GM12878 (cell line): ENCODE measurements at regions not wholly inside any gene's neighbourhood (a gene's known extent, or its start where the extent isn't known, plus 50 kb on each side); places are given as distances from the start of the nearest gene placed in this dataset.

Experiments
- ATF3 ChIP-seq: IDR thresholded peaks from 2 replicates; pipeline ENCODE4 v1.6.1; 2011; ENCODE audit warnings: low read depth, mild to moderate bottlenecking, low read length, moderate library complexity, borderline replicate concordance; ENCODE audit errors: extremely low read depth
- EZH2 ChIP-seq: IDR thresholded peaks from 2 replicates; pipeline ENCODE4 v1.6.1; 2012; ENCODE audit warnings: low read depth, mild to moderate bottlenecking, control low read depth, inconsistent platforms, low read length, borderline replicate concordance; ENCODE audit not compliant: control insufficient read depth
- GABPA ChIP-seq: IDR thresholded peaks from 2 replicates; pipeline ENCODE4 v1.6.1; 2014; ENCODE audit warnings: antibody characterized with exemption, low read depth, mild to moderate bottlenecking, inconsistent platforms
- POLR2A ChIP-seq: IDR thresholded peaks from 2 replicates; pipeline ENCODE4 v1.6.1; 2011; ENCODE audit warnings: low read depth, mild to moderate bottlenecking, low read length
- REST ChIP-seq: IDR thresholded peaks from 2 replicates; pipeline ENCODE4 v1.6.1; 2012; ENCODE audit warnings: mild to moderate bottlenecking, low read depth, low read length
- SIN3A ChIP-seq: IDR thresholded peaks from 2 replicates; pipeline ENCODE4 v1.6.1; 2012; ENCODE audit warnings: low read depth, low read length, improper control_type of control experiment
- SIX5 ChIP-seq: IDR thresholded peaks from 2 replicates; pipeline ENCODE4 v1.6.1; 2011; ENCODE audit warnings: mild to moderate bottlenecking, low read depth, low read length, moderate library complexity; ENCODE audit not compliant: severe bottlenecking
- SUPT20H ChIP-seq: IDR thresholded peaks from 2 replicates; pipeline ENCODE4 v1.6.1; 2011; ENCODE audit warnings: low read depth, mild to moderate bottlenecking, low read length, moderate library complexity, borderline replicate concordance; ENCODE audit not compliant: control insufficient read depth
- TCF7 ChIP-seq: IDR thresholded peaks from 2 replicates; pipeline ENCODE4 v1.6.1; 2014; ENCODE audit warnings: antibody characterized with exemption, borderline replicate concordance
- TF ChIP-seq, protein P1 (sequence below), 3 experiments: IDR thresholded peaks in 2 of 3; conservative IDR thresholded peaks in 1 of 3; 2 replicates each; pipeline ENCODE4 v1.5.1; 2011; ENCODE audit warnings: low read depth in 3 of 3, low read length in 3 of 3, mild to moderate bottlenecking in 3 of 3, control low read depth in 2 of 3, moderate library complexity in 2 of 3, inconsistent platforms in 1 of 3, mixed read lengths in 1 of 3; ENCODE audit not compliant: control insufficient read depth in 2 of 3, insufficient read depth in 1 of 3; ENCODE audit errors: extremely low read depth in 1 of 3
- TF ChIP-seq, protein P2 (sequence below): IDR thresholded peaks from 2 replicates; pipeline ENCODE4 v1.6.1; 2012; ENCODE audit warnings: low read depth, low read length, improper control_type of control experiment
- TF ChIP-seq, protein P3 (sequence below): IDR thresholded peaks from 2 replicates; pipeline ENCODE4 v1.6.1; 2011; ENCODE audit warnings: low read depth, low read length, improper control_type of control experiment, borderline replicate concordance
- TF ChIP-seq, protein P4 (sequence below): fragments of 450-650 bp; IDR thresholded peaks from 2 replicates; pipeline ENCODE4 v1.6.1; 2016; ENCODE audit warnings: mild to moderate bottlenecking
- TF ChIP-seq, protein P5 (sequence below): fragments of 450-650 bp; formaldehyde crosslinking; IDR thresholded peaks from 2 replicates; pipeline ENCODE4 v1.5.0; 2022; ENCODE audit warnings: mild to moderate bottlenecking, missing genetic modification characterization

DNA sequence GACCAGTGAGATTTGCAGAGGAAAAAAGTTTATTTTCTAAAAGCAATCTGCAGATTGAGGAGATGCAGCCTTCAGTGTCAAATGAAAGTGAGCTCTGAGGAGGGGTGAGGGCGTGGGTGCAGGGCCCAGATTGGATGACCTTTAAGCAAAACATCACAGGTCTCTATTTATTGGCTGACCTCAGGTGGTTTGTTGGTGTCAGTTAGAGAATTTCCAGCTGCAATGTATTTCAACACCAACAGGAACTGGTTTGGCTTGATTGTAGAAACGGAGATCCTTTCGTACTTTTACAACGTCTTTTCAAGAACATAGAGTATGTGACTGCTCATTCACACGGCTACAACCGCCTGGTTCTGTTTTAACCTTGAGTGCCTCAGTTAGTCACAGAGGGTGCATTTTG, 1069.1 kb downstream of the EFNA5 start:
- TF ChIP-seq SIN3A (no peak), GABPA (no peak), REST (no peak), ATF3 (no peak), SUPT20H (no peak), TCF7 (no peak), POLR2A (no peak), EZH2 (no peak), SIX5 (no peak)
- TF ChIP-seq, protein P1, sequence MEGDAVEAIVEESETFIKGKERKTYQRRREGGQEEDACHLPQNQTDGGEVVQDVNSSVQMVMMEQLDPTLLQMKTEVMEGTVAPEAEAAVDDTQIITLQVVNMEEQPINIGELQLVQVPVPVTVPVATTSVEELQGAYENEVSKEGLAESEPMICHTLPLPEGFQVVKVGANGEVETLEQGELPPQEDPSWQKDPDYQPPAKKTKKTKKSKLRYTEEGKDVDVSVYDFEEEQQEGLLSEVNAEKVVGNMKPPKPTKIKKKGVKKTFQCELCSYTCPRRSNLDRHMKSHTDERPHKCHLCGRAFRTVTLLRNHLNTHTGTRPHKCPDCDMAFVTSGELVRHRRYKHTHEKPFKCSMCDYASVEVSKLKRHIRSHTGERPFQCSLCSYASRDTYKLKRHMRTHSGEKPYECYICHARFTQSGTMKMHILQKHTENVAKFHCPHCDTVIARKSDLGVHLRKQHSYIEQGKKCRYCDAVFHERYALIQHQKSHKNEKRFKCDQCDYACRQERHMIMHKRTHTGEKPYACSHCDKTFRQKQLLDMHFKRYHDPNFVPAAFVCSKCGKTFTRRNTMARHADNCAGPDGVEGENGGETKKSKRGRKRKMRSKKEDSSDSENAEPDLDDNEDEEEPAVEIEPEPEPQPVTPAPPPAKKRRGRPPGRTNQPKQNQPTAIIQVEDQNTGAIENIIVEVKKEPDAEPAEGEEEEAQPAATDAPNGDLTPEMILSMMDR (IDR thresholded peaks at IDR 0.05 in 2 of 3, conservative IDR thresholded peaks at IDR 0.05 in 1 of 3; ENCODE audit: control insufficient read depth in 2 of 3, extremely low read depth in 1 of 3, insufficient read depth in 1 of 3, low read depth in 3 of 3, low read length in 3 of 3): no peak
- TF ChIP-seq, protein P2, sequence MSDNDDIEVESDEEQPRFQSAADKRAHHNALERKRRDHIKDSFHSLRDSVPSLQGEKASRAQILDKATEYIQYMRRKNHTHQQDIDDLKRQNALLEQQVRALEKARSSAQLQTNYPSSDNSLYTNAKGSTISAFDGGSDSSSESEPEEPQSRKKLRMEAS: no peak
- TF ChIP-seq, protein P3, sequence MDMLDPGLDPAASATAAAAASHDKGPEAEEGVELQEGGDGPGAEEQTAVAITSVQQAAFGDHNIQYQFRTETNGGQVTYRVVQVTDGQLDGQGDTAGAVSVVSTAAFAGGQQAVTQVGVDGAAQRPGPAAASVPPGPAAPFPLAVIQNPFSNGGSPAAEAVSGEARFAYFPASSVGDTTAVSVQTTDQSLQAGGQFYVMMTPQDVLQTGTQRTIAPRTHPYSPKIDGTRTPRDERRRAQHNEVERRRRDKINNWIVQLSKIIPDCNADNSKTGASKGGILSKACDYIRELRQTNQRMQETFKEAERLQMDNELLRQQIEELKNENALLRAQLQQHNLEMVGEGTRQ: no peak
- TF ChIP-seq, protein P4, sequence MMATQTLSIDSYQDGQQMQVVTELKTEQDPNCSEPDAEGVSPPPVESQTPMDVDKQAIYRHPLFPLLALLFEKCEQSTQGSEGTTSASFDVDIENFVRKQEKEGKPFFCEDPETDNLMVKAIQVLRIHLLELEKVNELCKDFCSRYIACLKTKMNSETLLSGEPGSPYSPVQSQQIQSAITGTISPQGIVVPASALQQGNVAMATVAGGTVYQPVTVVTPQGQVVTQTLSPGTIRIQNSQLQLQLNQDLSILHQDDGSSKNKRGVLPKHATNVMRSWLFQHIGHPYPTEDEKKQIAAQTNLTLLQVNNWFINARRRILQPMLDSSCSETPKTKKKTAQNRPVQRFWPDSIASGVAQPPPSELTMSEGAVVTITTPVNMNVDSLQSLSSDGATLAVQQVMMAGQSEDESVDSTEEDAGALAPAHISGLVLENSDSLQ: peak; percentile 90
- TF ChIP-seq, protein P5, sequence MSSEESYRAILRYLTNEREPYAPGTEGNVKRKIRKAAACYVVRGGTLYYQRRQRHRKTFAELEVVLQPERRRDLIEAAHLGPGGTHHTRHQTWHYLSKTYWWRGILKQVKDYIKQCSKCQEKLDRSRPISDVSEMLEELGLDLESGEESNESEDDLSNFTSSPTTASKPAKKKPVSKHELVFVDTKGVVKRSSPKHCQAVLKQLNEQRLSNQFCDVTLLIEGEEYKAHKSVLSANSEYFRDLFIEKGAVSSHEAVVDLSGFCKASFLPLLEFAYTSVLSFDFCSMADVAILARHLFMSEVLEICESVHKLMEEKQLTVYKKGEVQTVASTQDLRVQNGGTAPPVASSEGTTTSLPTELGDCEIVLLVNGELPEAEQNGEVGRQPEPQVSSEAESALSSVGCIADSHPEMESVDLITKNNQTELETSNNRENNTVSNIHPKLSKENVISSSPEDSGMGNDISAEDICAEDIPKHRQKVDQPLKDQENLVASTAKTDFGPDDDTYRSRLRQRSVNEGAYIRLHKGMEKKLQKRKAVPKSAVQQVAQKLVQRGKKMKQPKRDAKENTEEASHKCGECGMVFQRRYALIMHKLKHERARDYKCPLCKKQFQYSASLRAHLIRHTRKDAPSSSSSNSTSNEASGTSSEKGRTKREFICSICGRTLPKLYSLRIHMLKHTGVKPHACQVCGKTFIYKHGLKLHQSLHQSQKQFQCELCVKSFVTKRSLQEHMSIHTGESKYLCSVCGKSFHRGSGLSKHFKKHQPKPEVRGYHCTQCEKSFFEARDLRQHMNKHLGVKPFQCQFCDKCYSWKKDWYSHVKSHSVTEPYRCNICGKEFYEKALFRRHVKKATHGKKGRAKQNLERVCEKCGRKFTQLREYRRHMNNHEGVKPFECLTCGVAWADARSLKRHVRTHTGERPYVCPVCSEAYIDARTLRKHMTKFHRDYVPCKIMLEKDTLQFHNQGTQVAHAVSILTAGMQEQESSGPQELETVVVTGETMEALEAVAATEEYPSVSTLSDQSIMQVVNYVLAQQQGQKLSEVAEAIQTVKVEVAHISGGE (CRISPR knock-in tag): no peak
